DMS153 (cell line): ENCODE measurements at regions not wholly inside any gene's neighbourhood (a gene's known extent, or its start where the extent isn't known, plus 50 kb on each side); places are given as distances from the start of the nearest gene placed in this dataset.
"Not testable (repeated sequence)": the region's sequence is repeated elsewhere in the genome, so short reads cannot be mapped to it uniquely, and the experiment has no call there.

ENCODE experiments used
- DNase-seq: peaks from one replicate; lab custom pipeline; 2025; lab: John Stamatoyannopoulos, UW

GRCh38 chr10:2627969-2628368 lies 439.4 kb upstream of the PFKP start:
- DNase-seq, result no peak

- no peak for DNase-seq
These were observed 442.3 kb upstream of the PFKP start for GRCh38 chr10:2625094-2625493.

GRCh38 chr10:2623675-2624274 lies 443.6 kb upstream of the PFKP start:
- no peak for DNase-seq

- no peak for DNase-seq
These were observed 446.4 kb upstream of the PFKP start for GRCh38 chr10:2620827-2621521.

GRCh38 chr10:2619916-2620315 lies 447.4 kb upstream of the PFKP start:
- DNase-seq, result peak; percentile 3

- peak; percentile 60 for DNase-seq
These were observed 447.9 kb upstream of the PFKP start for GRCh38 chr10:2619472-2619871.

- peak; percentile 70 for DNase-seq
These were observed 448.7 kb upstream of the PFKP start for GRCh38 chr10:2618690-2619089.

- no peak for DNase-seq
These were observed 451.1 kb upstream of the PFKP start for GRCh38 chr10:2616215-2616614.

- DNase-seq, result no peak
These were observed 455.7 kb upstream of the PFKP start for GRCh38 chr10:2611603-2612002.

- DNase-seq, result peak; percentile 34
These were observed 456.4 kb upstream of the PFKP start for GRCh38 chr10:2610946-2611345.

- no peak for DNase-seq
These were observed 462.5 kb upstream of the PFKP start for GRCh38 chr10:2604891-2605290.

GRCh38 chr10:2599571-2599970 lies 467.8 kb upstream of the PFKP start:
- no peak for DNase-seq

GRCh38 chr10:2592360-2593160 lies 474.8 kb upstream of the PFKP start:
- no peak for DNase-seq

- DNase-seq, result no peak
These were observed 478.2 kb upstream of the PFKP start for GRCh38 chr10:2589196-2589595.

GRCh38 chr10:2584385-2584784 lies 483.0 kb upstream of the PFKP start:
- no peak for DNase-seq

GRCh38 chr10:2576892-2577291 lies 490.5 kb upstream of the PFKP start:
- DNase-seq, result no peak

- no peak for DNase-seq
These were observed 491.9 kb upstream of the PFKP start for GRCh38 chr10:2575460-2575859.

- no peak for DNase-seq
These were observed 494.7 kb upstream of the PFKP start for GRCh38 chr10:2572611-2573010.

- no peak for DNase-seq
These were observed 510.5 kb upstream of the PFKP start for GRCh38 chr10:2556883-2557282.

- no peak for DNase-seq
These were observed 519.3 kb upstream of the PFKP start for GRCh38 chr10:2548071-2548470.

GRCh38 chr10:2547606-2548005 lies 519.7 kb upstream of the PFKP start:
- DNase-seq, result no peak

GRCh38 chr10:2546894-2547293 lies 520.5 kb upstream of the PFKP start:
- not testable (repeated sequence) for DNase-seq

GRCh38 chr10:2543974-2544373 lies 523.4 kb upstream of the PFKP start:
- no peak for DNase-seq
